ENCODE measurements at regions not wholly inside any gene's neighbourhood (a gene's known extent, or its start where the extent isn't known, plus 50 kb on each side); places are given as distances from the start of the nearest gene placed in this dataset.

- Histone ChIP-seq H3K4me3 (no peak overlapping the region), H3K4me1 (no peaks in the 10 kb centered on the region), H3K9me3 (no peaks in the 10 kb centered on the region), H3K27ac (no peak overlapping the region), H3K4me2 (no peak overlapping the region)
- ATAC-seq (no peak), FAIRE-seq (no peak), DNase-seq (ENCODE audit: low read depth in 1 of 2, low spot score in 1 of 2) (no peak)
- 37% methylated on average over 2 of the region's 3 CpGs for WGBS (ENCODE audit: missing lambda C conversion rate)
- ChIA-PET POLR2A (no interaction called here), CTCF (no interaction called here)
- TF ChIP-seq FOXS1 (CRISPR knock-in tag; IDR thresholded peaks at IDR 0.05), result no peak
- TF ChIP-seq CTCF (IDR thresholded peaks at IDR 0.05), result no peak
- no peak for TF ChIP-seq HMGXB4 (CRISPR knock-in tag; IDR thresholded peaks at IDR 0.05; ENCODE audit: borderline replicate concordance)
- no peak for TF ChIP-seq HOXB13 (CRISPR knock-in tag; IDR thresholded peaks at IDR 0.05; ENCODE audit: low read depth)
- TF ChIP-seq USF2 (IDR thresholded peaks at IDR 0.05), result no peak
- TF ChIP-seq CEBPB (IDR thresholded peaks at IDR 0.05), result no peak
- TF ChIP-seq RFX5 (IDR thresholded peaks at IDR 0.05), result no peak
- no peak for TF ChIP-seq POLR2AphosphoS2 (conservative IDR thresholded peaks at IDR 0.05; ENCODE audit: low read length)
- TF ChIP-seq, protein P1, sequence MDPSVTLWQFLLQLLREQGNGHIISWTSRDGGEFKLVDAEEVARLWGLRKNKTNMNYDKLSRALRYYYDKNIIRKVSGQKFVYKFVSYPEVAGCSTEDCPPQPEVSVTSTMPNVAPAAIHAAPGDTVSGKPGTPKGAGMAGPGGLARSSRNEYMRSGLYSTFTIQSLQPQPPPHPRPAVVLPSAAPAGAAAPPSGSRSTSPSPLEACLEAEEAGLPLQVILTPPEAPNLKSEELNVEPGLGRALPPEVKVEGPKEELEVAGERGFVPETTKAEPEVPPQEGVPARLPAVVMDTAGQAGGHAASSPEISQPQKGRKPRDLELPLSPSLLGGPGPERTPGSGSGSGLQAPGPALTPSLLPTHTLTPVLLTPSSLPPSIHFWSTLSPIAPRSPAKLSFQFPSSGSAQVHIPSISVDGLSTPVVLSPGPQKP (IDR thresholded peaks at IDR 0.05; ENCODE audit: low read depth, low read length), result no peak
- no peak for TF ChIP-seq SMC3 (IDR thresholded peaks at IDR 0.05)
- no peak for TF ChIP-seq CHD4 (IDR thresholded peaks at IDR 0.05; ENCODE audit: borderline replicate concordance)
- TF ChIP-seq MAFK (IDR thresholded peaks at IDR 0.05; ENCODE audit: partially characterized antibody), result no peak
- TF ChIP-seq, protein P2, sequence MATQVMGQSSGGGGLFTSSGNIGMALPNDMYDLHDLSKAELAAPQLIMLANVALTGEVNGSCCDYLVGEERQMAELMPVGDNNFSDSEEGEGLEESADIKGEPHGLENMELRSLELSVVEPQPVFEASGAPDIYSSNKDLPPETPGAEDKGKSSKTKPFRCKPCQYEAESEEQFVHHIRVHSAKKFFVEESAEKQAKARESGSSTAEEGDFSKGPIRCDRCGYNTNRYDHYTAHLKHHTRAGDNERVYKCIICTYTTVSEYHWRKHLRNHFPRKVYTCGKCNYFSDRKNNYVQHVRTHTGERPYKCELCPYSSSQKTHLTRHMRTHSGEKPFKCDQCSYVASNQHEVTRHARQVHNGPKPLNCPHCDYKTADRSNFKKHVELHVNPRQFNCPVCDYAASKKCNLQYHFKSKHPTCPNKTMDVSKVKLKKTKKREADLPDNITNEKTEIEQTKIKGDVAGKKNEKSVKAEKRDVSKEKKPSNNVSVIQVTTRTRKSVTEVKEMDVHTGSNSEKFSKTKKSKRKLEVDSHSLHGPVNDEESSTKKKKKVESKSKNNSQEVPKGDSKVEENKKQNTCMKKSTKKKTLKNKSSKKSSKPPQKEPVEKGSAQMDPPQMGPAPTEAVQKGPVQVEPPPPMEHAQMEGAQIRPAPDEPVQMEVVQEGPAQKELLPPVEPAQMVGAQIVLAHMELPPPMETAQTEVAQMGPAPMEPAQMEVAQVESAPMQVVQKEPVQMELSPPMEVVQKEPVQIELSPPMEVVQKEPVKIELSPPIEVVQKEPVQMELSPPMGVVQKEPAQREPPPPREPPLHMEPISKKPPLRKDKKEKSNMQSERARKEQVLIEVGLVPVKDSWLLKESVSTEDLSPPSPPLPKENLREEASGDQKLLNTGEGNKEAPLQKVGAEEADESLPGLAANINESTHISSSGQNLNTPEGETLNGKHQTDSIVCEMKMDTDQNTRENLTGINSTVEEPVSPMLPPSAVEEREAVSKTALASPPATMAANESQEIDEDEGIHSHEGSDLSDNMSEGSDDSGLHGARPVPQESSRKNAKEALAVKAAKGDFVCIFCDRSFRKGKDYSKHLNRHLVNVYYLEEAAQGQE (IDR thresholded peaks at IDR 0.05), result no peak
- TF ChIP-seq NPAS2 (CRISPR knock-in tag; IDR thresholded peaks at IDR 0.05; ENCODE audit: borderline replicate concordance), result no peak
Observed at GRCh38 chr4:111701102-111701501, 444.2 kb upstream of the FAM241A start.

DNA sequence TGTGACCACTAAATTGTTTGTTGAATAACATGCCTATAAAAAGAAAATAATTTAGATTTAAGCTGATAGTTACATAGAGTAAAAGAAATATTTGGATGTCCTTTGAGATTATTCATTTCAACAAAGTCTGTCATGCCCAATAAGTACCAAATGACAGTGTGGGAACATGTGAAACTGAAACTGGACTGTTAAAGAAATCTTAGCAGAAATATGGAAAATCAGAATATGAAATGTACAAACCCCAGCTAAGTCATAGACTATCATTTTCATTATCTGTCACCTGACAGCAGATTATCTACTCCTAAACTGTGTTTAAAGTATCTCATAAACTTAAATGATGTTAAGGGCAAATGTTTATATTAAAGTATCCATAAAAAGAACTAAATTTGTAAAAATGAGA lies 437.8 kb upstream of the FAM241A start:
- TF ChIP-seq EHMT2 (IDR thresholded peaks at IDR 0.05; ENCODE audit: low read depth), result no peak
- no peak for TF ChIP-seq ZSCAN20 (CRISPR knock-in tag; IDR thresholded peaks at IDR 0.05)
- no peak for TF ChIP-seq SMC3 (IDR thresholded peaks at IDR 0.05)
- TF ChIP-seq USF2 (IDR thresholded peaks at IDR 0.05), result no peak
- no peak for TF ChIP-seq ZFP36 (IDR thresholded peaks at IDR 0.05; ENCODE audit: borderline replicate concordance, partially characterized antibody)
- TF ChIP-seq JUNB (IDR thresholded peaks at IDR 0.05), result no peak
- H3K27ac ChIP-seq, result no peak overlapping the region
- no peak overlapping the region for H3K4me2 ChIP-seq
- FAIRE-seq (no peak), DNase-seq (ENCODE audit: low read depth in 1 of 2, low spot score in 1 of 2) (no peak), ATAC-seq (no peak)
- H3K9me3 ChIP-seq, result no peaks in the 10 kb centered on the region
- ChIA-PET CTCF (no interaction called here), POLR2A (no interaction called here)
- H3K4me1 ChIP-seq, result no peaks in the 10 kb centered on the region
- H3K4me3 ChIP-seq, result no peak overlapping the region
